ENCODE measurements at regions not wholly inside any gene's neighbourhood (a gene's known extent, or its start where the extent isn't known, plus 50 kb on each side); places are given as distances from the start of the nearest gene placed in this dataset.

DNA sequence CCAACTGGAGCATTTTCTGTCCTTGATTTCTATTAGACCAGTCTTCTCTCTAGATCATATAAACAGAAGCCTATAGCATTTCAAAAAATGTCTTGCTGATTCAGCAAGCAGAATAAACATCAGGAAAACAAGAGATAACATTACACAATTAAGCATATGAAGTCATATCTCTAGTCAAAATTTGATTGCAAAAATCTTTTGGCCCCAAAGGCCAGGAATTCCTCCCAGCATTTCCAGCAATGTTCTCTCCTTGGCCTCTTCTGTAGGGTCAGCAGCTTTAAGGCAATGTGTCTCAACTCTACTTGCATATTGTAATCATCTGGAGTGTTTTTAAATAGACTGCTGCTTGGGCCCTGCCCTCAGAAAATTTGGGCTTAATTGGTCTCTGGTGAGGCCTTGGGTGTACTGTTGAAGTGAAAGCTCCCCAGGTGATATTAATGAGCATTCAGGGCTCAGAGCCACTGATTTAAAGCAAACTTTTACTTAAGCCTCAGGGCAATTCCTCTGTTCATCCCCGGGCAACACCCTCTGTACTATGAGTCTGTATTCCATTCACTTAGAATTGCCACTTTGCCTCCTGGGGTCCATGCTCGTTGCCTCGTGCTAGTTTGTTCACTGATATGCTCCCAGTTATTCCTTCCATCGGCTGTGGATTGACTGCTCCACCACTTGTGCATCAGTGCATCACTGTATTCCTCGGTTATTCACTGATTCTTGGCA lies 1072.6 kb downstream of the ROBO2 start:
- Mint-ChIP-seq H3K27me3 (ENCODE audit: low read depth) (no peaks in the 10 kb centered on the region), H3K4me3 (no peak overlapping the region), H3K27ac (no peak overlapping the region), H3K36me3 (no peaks in the 10 kb centered on the region), H3K9me3 (no peaks in the 10 kb centered on the region), H3K4me1 (peaks cover 28% of the 10 kb centered on the region)
- no peak for DNase-seq (ENCODE audit: low spot score in 2 of 2, unreplicated experiment in 2 of 2)
- TF ChIP-seq, protein P1, sequence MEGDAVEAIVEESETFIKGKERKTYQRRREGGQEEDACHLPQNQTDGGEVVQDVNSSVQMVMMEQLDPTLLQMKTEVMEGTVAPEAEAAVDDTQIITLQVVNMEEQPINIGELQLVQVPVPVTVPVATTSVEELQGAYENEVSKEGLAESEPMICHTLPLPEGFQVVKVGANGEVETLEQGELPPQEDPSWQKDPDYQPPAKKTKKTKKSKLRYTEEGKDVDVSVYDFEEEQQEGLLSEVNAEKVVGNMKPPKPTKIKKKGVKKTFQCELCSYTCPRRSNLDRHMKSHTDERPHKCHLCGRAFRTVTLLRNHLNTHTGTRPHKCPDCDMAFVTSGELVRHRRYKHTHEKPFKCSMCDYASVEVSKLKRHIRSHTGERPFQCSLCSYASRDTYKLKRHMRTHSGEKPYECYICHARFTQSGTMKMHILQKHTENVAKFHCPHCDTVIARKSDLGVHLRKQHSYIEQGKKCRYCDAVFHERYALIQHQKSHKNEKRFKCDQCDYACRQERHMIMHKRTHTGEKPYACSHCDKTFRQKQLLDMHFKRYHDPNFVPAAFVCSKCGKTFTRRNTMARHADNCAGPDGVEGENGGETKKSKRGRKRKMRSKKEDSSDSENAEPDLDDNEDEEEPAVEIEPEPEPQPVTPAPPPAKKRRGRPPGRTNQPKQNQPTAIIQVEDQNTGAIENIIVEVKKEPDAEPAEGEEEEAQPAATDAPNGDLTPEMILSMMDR (IDR thresholded peaks at IDR 0.05; ENCODE audit: unreplicated experiment): no peak

DNA sequence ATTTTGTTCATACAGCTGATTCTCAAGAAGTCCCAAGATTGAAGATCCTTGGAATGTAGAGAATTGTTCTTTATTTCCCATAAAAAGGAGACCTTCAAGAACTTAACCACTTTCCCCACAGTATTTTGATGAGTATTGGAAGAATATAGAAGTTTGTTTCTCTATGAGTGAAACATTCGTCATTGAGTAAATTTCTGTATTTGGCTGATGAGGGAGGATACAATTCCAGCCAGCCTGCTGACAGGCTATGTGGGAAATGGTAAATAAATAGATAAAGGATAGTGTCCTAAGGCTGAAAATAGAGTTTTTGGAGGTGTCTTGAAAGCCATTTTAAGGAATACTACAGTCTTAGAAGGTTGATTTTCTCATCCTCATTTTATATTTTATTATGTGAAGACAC lies 1076.1 kb downstream of the ROBO2 start:
- no peak overlapping the region for H3K27ac Mint-ChIP-seq
- H3K27me3 Mint-ChIP-seq (ENCODE audit: low read depth): no peaks in the 10 kb centered on the region
- peaks cover 6% of the 10 kb centered on the region for H3K9me3 Mint-ChIP-seq
- no peaks in the 10 kb centered on the region for H3K36me3 Mint-ChIP-seq
- no peak overlapping the region for H3K4me3 Mint-ChIP-seq
- peaks cover 21% of the 10 kb centered on the region for H3K4me1 Mint-ChIP-seq
- DNase-seq (ENCODE audit: low spot score in 2 of 2, unreplicated experiment in 2 of 2): no peak
- TF ChIP-seq, protein P1 (IDR thresholded peaks at IDR 0.05; ENCODE audit: unreplicated experiment): no peak

GRCh38 chr3:78116874-78117273 lies 1077.0 kb downstream of the ROBO2 start:
- H3K4me1 Mint-ChIP-seq: peaks cover 13% of the 10 kb centered on the region
- no peak overlapping the region for H3K27ac Mint-ChIP-seq
- no peak overlapping the region for H3K4me3 Mint-ChIP-seq
- H3K9me3 Mint-ChIP-seq: peaks cover 6% of the 10 kb centered on the region
- no peak for DNase-seq (ENCODE audit: low spot score in 2 of 2, unreplicated experiment in 2 of 2)
- TF ChIP-seq, protein P1 (IDR thresholded peaks at IDR 0.05; ENCODE audit: unreplicated experiment): no peak
- H3K27me3 Mint-ChIP-seq (ENCODE audit: low read depth): no peaks in the 10 kb centered on the region
- no peaks in the 10 kb centered on the region for H3K36me3 Mint-ChIP-seq

DNA sequence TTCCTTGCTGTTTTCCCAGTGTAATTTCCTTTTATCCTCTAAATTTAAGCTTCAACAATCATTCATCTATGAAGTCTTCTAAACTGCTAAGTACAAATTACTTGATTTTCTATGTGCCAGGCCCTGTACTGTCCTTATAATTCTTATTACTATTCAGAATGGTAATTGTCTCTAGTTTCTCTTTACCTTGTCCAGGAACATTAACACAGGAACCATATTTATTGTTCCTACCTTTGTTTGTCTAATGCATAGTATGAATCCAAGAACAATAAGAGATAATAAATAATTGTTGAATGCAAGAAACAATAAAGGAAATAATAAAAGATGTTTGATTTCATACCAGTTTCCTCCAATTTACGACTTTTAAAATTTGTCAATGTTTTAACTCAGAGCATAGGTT lies 1083.2 kb downstream of the ROBO2 start:
- Mint-ChIP-seq H3K27ac (no peak overlapping the region), H3K36me3 (peaks cover 2% of the 10 kb centered on the region), H3K4me3 (no peak overlapping the region), H3K27me3 (ENCODE audit: low read depth) (no peaks in the 10 kb centered on the region), H3K9me3 (peaks cover 38% of the 10 kb centered on the region), H3K4me1 (peaks cover 4% of the 10 kb centered on the region)
- TF ChIP-seq, protein P1 (IDR thresholded peaks at IDR 0.05; ENCODE audit: unreplicated experiment): no peak
- DNase-seq (ENCODE audit: low spot score in 2 of 2, unreplicated experiment in 2 of 2): no peak

DNA sequence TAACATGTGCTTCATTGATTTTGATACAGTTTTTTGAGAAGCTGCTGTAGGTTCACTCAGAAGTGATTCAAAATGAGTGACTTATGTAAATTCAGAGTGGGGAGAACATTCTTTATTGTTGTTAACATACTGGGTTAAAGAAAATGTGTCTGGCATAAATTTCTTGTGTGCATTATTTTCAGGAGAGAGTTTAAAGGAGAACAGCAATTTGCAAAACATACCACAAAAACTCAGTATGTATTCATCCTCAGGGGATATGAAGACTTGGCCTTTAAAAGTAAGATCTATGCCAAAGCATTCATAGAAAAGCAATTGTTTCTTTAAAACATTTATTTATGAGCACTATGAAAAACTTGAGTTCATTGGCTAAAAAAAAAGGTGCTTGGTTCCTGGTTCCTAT lies 1089.8 kb downstream of the ROBO2 start:
- H3K9me3 Mint-ChIP-seq: peaks cover 38% of the 10 kb centered on the region
- H3K4me3 Mint-ChIP-seq: no peak overlapping the region
- H3K4me1 Mint-ChIP-seq: peaks cover 4% of the 10 kb centered on the region
- no peak overlapping the region for H3K27ac Mint-ChIP-seq
- DNase-seq (ENCODE audit: low spot score in 2 of 2, unreplicated experiment in 2 of 2): no peak
- H3K27me3 Mint-ChIP-seq (ENCODE audit: low read depth): no peaks in the 10 kb centered on the region
- peaks cover 3% of the 10 kb centered on the region for H3K36me3 Mint-ChIP-seq
- TF ChIP-seq, protein P1 (IDR thresholded peaks at IDR 0.05; ENCODE audit: unreplicated experiment): no peak

All from mesothelial cell of epicardium (in vitro differentiated cells).